Neural cell (in vitro differentiated cells): ENCODE measurements at regions not wholly inside any gene's neighbourhood (a gene's known extent, or its start where the extent isn't known, plus 50 kb on each side); places are given as distances from the start of the nearest gene placed in this dataset.

Source experiments
- H2AFZ ChIP-seq: fragments of 200-600, 300-800 bp; sonication (generic), shearing (Covaris generic); 2 replicates; pipeline ENCODE4 v1.6.0; 2014; ENCODE audit warnings: low read depth, mild to moderate bottlenecking, antibody characterized with exemption, low read length, moderate library complexity
- H3F3A ChIP-seq: fragments of 200-600 bp; shearing (Covaris generic); 2 replicates; pipeline ENCODE4 v1.6.1; 2016; ENCODE audit warnings: mild to moderate bottlenecking, moderate library complexity, mixed read lengths, antibody characterized with exemption, low read length; ENCODE audit not compliant: insufficient read depth, poor library complexity, severe bottlenecking
- H3K27ac ChIP-seq: fragments of 200-600, 300-800 bp; sonication (generic), shearing (Covaris generic); 2 replicates; pipeline ENCODE4 v1.5.1; 2014; ENCODE audit warnings: mild to moderate bottlenecking, low read length, moderate library complexity
- H3K27me3 ChIP-seq: fragments of 300-800, 200-600 bp; sonication (generic), shearing (Covaris generic); 2 replicates; pipeline ENCODE4 v1.6.0; 2014; ENCODE audit warnings: mild to moderate bottlenecking, low read depth, low read length, moderate library complexity; ENCODE audit not compliant: insufficient read depth
- H3K36me3 ChIP-seq: fragments of 300-800, 200-600 bp; sonication (generic), shearing (Covaris generic); 2 replicates; pipeline ENCODE4 v1.5.1; 2014; ENCODE audit warnings: mild to moderate bottlenecking, antibody characterized with exemption, low read length, moderate library complexity; ENCODE audit not compliant: insufficient read depth
- H3K4me2 ChIP-seq: fragments of 300-800, 200-600 bp; sonication (generic), shearing (Covaris generic); 2 replicates; pipeline ENCODE4 v1.6.0; 2014; ENCODE audit warnings: mild to moderate bottlenecking, low read length
- H3K4me3 ChIP-seq: fragments of 300-800, 200-600 bp; sonication (generic), shearing (Covaris generic); 2 replicates; pipeline ENCODE4 v1.5.1; 2014; ENCODE audit warnings: mild to moderate bottlenecking, low read length, moderate library complexity
- H3K79me2 ChIP-seq: fragments of 200-600 bp; shearing (Covaris generic); replicated peaks from 2 replicates; pipeline ENCODE4 v1.6.0; 2014; ENCODE audit warnings: mild to moderate bottlenecking, low read length, moderate library complexity; ENCODE audit not compliant: insufficient read depth
- H3K9ac ChIP-seq: fragments of 300-800, 200-600 bp; sonication (generic), shearing (Covaris generic); 2 replicates; pipeline ENCODE4 v1.6.1; 2016; ENCODE audit warnings: mild to moderate bottlenecking, low read length, mixed read lengths
- H3K9me2 ChIP-seq: fragments of 200-600 bp; shearing (Covaris generic); 2 replicates; pipeline ENCODE4 v1.6.1; 2016; ENCODE audit warnings: mild to moderate bottlenecking, low read length, mixed read lengths; ENCODE audit not compliant: insufficient read depth
- H3K9me3 ChIP-seq: fragments of 200-600, 300-800 bp; sonication (generic), shearing (Covaris generic); 2 replicates; pipeline ENCODE4 v1.6.1; 2016; ENCODE audit warnings: mild to moderate bottlenecking, mixed run types, low read length, moderate library complexity, mixed read lengths
- H4K20me1 ChIP-seq: fragments of 200-600 bp; shearing (Covaris generic); 2 replicates; pipeline ENCODE4 v1.6.1; 2016; ENCODE audit warnings: mild to moderate bottlenecking, mixed run types; ENCODE audit not compliant: insufficient read depth
- EP300 ChIP-seq: fragments of 450-650 bp; conservative IDR thresholded peaks from 2 replicates; pipeline ENCODE4 v1.6.1; 2014; ENCODE audit warnings: antibody characterized with exemption, mild to moderate bottlenecking, moderate library complexity; ENCODE audit not compliant: poor library complexity, severe bottlenecking
- EZH2 ChIP-seq: fragments of 200-600, 300-800 bp; shearing (Covaris generic), sonication (generic); IDR thresholded peaks from 2 replicates; pipeline ENCODE4 v1.6.1; 2014; ENCODE audit warnings: antibody characterized with exemption, low read length, borderline replicate concordance, mild to moderate bottlenecking; ENCODE audit not compliant: insufficient read depth, poor library complexity, severe bottlenecking
- MXI1 ChIP-seq: fragments of 450-650 bp; conservative IDR thresholded peaks from 2 replicates; pipeline ENCODE4 v1.6.1; 2014; ENCODE audit warnings: antibody characterized with exemption, mild to moderate bottlenecking; ENCODE audit not compliant: poor library complexity, severe bottlenecking
- POLR2AphosphoS5 ChIP-seq: IDR thresholded peaks from 2 replicates; pipeline ENCODE4 v1.6.1; 2012
- RAD21 ChIP-seq: fragments of 450-650 bp; conservative IDR thresholded peaks from 2 replicates; pipeline ENCODE4 v1.6.1; 2014; ENCODE audit warnings: antibody characterized with exemption, mild to moderate bottlenecking, moderate library complexity
- SMC3 ChIP-seq: fragments of 450-650 bp; conservative IDR thresholded peaks from 2 replicates; pipeline ENCODE4 v1.6.1; 2014; ENCODE audit warnings: antibody characterized with exemption, mild to moderate bottlenecking, moderate library complexity; ENCODE audit not compliant: poor library complexity
- TAF1 ChIP-seq: IDR thresholded peaks from 2 replicates; pipeline ENCODE4 v1.6.1; 2012; ENCODE audit warnings: low read depth
- TF ChIP-seq, protein P1 (sequence below): fragments of 450-650 bp; IDR thresholded peaks from 2 replicates; pipeline ENCODE4 v1.5.1; 2014; ENCODE audit warnings: antibody characterized with exemption, mild to moderate bottlenecking, moderate library complexity; ENCODE audit not compliant: poor library complexity, severe bottlenecking
- TF ChIP-seq, protein P2 (sequence below): IDR thresholded peaks from 2 replicates; pipeline ENCODE4 v1.6.1; 2012; ENCODE audit warnings: borderline replicate concordance

DNA sequence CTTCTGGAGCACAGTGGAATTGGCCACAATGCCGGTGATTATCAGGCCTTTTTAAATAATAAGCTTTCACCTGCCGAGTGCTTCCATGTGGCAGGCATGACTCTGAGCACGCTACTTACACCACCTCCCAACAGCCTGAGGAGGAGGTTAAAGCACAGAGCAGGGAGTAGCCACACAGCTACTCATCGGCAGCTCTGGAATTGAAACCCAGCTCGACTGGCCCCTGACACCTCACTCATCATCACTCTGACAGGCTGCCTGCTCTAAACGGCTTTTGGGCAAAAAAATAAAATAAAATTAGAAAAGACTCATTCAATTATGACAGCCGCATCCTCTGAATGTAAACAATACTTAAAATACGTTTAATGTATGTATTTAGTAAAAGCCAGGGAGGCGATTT, 326.4 kb upstream of the NOCT start:
- Histone ChIP-seq H3K4me2 (no peak overlapping the region), H4K20me1 (no peaks in the 10 kb centered on the region), H3K27me3 (no peaks in the 10 kb centered on the region), H3K9me3 (no peaks in the 10 kb centered on the region), H3K4me3 (no peak overlapping the region), H2AFZ (no peak overlapping the region), H3K79me2 (no peaks in the 10 kb centered on the region), H3K36me3 (no peaks in the 10 kb centered on the region), H3F3A (no peaks in the 10 kb centered on the region), H3K9ac (no peak overlapping the region), H3K9me2 (no peaks in the 10 kb centered on the region), H3K27ac (no peak overlapping the region)
- TF ChIP-seq RAD21 = no peak
- no peak for TF ChIP-seq EZH2
- no peak for TF ChIP-seq TAF1
- TF ChIP-seq SMC3 = no peak
- TF ChIP-seq EP300 = no peak
- TF ChIP-seq POLR2AphosphoS5 = no peak
- no peak for TF ChIP-seq MXI1
- TF ChIP-seq, protein P1, sequence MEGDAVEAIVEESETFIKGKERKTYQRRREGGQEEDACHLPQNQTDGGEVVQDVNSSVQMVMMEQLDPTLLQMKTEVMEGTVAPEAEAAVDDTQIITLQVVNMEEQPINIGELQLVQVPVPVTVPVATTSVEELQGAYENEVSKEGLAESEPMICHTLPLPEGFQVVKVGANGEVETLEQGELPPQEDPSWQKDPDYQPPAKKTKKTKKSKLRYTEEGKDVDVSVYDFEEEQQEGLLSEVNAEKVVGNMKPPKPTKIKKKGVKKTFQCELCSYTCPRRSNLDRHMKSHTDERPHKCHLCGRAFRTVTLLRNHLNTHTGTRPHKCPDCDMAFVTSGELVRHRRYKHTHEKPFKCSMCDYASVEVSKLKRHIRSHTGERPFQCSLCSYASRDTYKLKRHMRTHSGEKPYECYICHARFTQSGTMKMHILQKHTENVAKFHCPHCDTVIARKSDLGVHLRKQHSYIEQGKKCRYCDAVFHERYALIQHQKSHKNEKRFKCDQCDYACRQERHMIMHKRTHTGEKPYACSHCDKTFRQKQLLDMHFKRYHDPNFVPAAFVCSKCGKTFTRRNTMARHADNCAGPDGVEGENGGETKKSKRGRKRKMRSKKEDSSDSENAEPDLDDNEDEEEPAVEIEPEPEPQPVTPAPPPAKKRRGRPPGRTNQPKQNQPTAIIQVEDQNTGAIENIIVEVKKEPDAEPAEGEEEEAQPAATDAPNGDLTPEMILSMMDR = no peak
- TF ChIP-seq, protein P2, sequence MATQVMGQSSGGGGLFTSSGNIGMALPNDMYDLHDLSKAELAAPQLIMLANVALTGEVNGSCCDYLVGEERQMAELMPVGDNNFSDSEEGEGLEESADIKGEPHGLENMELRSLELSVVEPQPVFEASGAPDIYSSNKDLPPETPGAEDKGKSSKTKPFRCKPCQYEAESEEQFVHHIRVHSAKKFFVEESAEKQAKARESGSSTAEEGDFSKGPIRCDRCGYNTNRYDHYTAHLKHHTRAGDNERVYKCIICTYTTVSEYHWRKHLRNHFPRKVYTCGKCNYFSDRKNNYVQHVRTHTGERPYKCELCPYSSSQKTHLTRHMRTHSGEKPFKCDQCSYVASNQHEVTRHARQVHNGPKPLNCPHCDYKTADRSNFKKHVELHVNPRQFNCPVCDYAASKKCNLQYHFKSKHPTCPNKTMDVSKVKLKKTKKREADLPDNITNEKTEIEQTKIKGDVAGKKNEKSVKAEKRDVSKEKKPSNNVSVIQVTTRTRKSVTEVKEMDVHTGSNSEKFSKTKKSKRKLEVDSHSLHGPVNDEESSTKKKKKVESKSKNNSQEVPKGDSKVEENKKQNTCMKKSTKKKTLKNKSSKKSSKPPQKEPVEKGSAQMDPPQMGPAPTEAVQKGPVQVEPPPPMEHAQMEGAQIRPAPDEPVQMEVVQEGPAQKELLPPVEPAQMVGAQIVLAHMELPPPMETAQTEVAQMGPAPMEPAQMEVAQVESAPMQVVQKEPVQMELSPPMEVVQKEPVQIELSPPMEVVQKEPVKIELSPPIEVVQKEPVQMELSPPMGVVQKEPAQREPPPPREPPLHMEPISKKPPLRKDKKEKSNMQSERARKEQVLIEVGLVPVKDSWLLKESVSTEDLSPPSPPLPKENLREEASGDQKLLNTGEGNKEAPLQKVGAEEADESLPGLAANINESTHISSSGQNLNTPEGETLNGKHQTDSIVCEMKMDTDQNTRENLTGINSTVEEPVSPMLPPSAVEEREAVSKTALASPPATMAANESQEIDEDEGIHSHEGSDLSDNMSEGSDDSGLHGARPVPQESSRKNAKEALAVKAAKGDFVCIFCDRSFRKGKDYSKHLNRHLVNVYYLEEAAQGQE = no peak

DNA sequence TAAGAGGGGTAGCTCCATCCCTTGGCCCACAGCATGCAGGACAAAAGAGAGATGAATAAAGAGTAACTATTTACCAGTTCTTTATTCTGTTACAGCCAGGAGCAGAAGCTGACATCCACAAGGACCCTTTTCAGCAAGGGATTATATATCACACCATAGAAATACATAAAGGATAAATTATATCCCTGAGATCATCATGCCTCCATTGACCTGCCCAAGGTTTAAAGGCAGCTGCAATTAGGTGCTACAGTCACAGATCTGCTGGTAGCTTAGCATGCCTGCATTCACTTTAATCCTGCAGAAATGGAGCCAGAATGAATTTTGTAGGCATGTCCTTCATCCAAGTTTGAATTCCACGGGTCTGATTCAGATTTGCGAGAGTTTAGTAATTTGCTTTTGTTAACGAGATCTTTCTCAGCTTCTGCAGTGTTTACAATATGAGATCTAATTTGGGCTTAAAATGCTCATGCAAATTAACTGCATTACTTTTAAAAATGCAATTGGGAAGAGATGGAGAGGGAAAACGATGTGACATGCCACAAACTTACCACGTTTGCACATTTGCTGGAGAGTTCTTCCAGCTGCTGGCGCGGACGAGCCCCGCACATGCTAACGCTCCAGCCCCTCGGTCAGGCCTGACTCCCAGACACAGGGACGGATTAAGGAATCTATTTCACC, 327.0 kb upstream of the NOCT start:
- Histone ChIP-seq H3K4me2 (no peak overlapping the region), H3K36me3 (no peaks in the 10 kb centered on the region)

More for the DNA sequence above, 327.0 kb upstream of the NOCT start:
- Histone ChIP-seq H3K9me2 (no peaks in the 10 kb centered on the region), H3K9ac (no peak overlapping the region), H3K27ac (no peak overlapping the region), H3F3A (no peaks in the 10 kb centered on the region), H4K20me1 (no peaks in the 10 kb centered on the region), H3K4me3 (no peak overlapping the region), H3K27me3 (no peaks in the 10 kb centered on the region), H3K9me3 (no peaks in the 10 kb centered on the region), H3K79me2 (no peaks in the 10 kb centered on the region), H2AFZ (no peak overlapping the region)
- TF ChIP-seq RAD21 (no peak), POLR2AphosphoS5 (no peak), TAF1 (no peak), EZH2 (no peak), SMC3 (no peak), EP300 (no peak), MXI1 (no peak)
- TF ChIP-seq, protein P1 = no peak
- TF ChIP-seq, protein P2 = no peak
